ENCODE measurements at regions not wholly inside any gene's neighbourhood (a gene's known extent, or its start where the extent isn't known, plus 50 kb on each side); places are given as distances from the start of the nearest gene placed in this dataset.

DNA sequence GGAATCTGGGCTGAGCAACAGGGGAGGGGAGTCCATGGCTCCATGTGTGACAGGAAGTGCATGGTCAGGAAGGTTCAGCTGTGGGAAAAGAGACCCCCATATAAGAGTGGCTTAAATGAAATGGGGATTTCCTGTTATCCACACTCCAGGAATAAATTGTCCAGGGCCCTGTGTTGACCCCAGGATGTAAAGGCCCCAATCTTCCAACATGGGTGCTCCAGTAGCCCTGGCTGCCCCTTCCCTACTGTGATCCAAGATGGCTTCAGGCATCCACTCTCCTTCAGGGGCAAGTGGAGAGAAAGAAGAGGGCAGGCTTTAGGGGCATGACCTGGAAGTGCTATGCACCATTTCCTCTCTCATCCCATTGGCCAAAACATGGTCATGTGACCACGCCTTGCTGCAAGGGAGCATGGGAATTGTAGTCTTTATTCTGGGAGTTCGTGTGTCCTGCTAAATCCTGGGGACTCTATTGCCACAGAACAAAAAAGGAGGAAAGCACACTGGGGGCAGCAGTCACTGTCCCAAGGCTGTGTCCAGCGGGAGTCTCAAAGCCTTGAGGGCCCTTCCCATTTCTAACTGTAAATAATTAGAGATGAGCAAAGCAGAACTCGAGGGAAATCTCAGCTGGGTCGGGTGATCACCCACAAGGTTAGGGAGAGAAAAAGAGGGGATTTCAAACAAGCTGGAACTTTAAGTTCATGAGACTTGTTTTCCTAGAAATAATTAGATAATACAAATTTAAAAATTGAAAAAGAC is 289.2 kb downstream of the ADGRD1 start:
- TF ChIP-seq CTCF (IDR thresholded peaks at IDR 0.05 in 4 of 5, conservative IDR thresholded peaks at IDR 0.05 in 1 of 5) (no peak), POLR2A (IDR thresholded peaks at IDR 0.05) (no peak)

Data from gastrocnemius medialis (tissue), 4 donors.